22Rv1 (cell line): ENCODE measurements at regions not wholly inside any gene's neighbourhood (a gene's known extent, or its start where the extent isn't known, plus 50 kb on each side); places are given as distances from the start of the nearest gene placed in this dataset.

Experiments
- H3K27ac ChIP-seq: fragments of 450-650 bp; 2 replicates; pipeline ENCODE4 v1.5.1; 2017
- ZFX ChIP-seq: fragments of 450-650 bp; IDR thresholded peaks from 2 replicates; pipeline ENCODE4 v1.6.1; 2017; ENCODE audit warnings: antibody characterized with exemption, borderline replicate concordance
- TF ChIP-seq, protein P1 (sequence below): fragments of 450-650 bp; IDR thresholded peaks from 2 replicates; pipeline ENCODE4 v1.5.1; 2017; ENCODE audit warnings: mild to moderate bottlenecking

DNA sequence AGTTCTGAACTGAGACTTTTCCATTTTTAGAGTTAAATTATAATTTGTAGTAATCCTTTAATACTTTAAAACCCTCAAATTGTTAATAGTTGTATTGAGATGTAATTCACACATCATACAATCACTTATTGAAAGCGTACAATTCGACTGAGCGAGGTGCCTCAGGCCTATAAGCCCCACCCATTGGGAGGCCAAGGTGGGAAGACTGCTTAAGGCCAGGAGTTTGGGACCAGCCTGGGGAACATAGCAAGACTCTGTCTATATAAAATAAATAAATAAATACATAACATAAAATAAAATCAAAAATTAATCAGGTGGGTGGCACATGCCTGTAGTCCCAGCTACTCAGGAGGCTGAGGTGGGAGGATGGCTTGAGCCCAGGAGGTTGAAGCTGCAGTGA is 70.3 kb downstream of the RWDD4 start:
- TF ChIP-seq, protein P1, sequence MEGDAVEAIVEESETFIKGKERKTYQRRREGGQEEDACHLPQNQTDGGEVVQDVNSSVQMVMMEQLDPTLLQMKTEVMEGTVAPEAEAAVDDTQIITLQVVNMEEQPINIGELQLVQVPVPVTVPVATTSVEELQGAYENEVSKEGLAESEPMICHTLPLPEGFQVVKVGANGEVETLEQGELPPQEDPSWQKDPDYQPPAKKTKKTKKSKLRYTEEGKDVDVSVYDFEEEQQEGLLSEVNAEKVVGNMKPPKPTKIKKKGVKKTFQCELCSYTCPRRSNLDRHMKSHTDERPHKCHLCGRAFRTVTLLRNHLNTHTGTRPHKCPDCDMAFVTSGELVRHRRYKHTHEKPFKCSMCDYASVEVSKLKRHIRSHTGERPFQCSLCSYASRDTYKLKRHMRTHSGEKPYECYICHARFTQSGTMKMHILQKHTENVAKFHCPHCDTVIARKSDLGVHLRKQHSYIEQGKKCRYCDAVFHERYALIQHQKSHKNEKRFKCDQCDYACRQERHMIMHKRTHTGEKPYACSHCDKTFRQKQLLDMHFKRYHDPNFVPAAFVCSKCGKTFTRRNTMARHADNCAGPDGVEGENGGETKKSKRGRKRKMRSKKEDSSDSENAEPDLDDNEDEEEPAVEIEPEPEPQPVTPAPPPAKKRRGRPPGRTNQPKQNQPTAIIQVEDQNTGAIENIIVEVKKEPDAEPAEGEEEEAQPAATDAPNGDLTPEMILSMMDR = no peak
- TF ChIP-seq ZFX = no peak
- peak overlapping the region; percentile 53; the same call in 1 of the 2 replicates for H3K27ac ChIP-seq

DNA sequence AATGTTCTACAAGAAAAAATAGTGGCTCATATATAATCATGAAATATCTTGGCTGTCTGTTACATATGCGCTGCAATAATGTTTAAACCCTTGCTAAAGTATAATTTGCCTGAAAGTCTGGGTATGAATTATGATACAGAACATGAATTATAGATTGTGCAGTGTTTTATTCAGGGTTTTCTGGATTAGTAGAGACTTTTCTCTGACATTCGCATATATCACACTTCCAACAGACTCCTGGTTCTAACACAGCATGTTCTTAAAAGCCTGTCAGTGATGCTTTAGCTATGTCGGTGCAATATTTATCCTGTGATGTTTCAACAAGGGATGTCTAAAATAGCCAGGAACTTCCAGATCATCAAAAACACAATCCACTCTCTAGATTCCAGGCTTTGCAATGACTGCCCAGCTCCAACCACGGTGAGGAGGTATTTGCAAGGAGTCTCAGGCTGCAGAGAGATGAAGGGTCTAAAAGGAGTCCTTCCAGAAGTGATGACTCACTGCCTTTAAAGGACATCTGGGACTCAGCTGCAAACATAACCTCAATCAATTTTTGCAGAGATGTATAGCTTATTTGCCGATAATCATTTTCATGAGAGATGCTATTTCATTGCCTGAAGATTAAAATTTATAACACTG is 69.4 kb downstream of the RWDD4 start:
- no peak overlapping the region for H3K27ac ChIP-seq
- TF ChIP-seq ZFX = no peak
- TF ChIP-seq, protein P1 = no peak
